RWPE2 (cell line): ENCODE measurements at regions not wholly inside any gene's neighbourhood (a gene's known extent, or its start where the extent isn't known, plus 50 kb on each side); places are given as distances from the start of the nearest gene placed in this dataset.

Experiments
- ATAC-seq: fragments of 200-7000 bp; cut with Tn5 transposase; 3 replicates; pipeline ENCODE4 v1.9.1; 2021; ENCODE audit warnings: low read depth
- DNase-seq: peaks from one replicate; pipeline ENCODE4 v3.0.0-alpha.2; 2020; ENCODE audit warnings: low spot score
- H3K27ac ChIP-seq: fragments of 450-650 bp; 2 replicates; pipeline ENCODE4 v1.5.1; 2017; ENCODE audit warnings: mild to moderate bottlenecking; ENCODE audit not compliant: poor library complexity, severe bottlenecking
- H3K27me3 ChIP-seq: fragments of 250-450 bp; sonication (Bioruptor Pico); 2 replicates; pipeline ENCODE4 v1.5.1; 2021; ENCODE audit warnings: mild to moderate bottlenecking, moderate library complexity; ENCODE audit not compliant: insufficient read depth, poor library complexity, severe bottlenecking
- H3K36me3 ChIP-seq: fragments of 250-450 bp; sonication (Bioruptor Pico); 2 replicates; pipeline ENCODE4 v1.5.1; 2020; ENCODE audit warnings: low read depth, mild to moderate bottlenecking, moderate library complexity
- H3K4me1 ChIP-seq: fragments of 250-450 bp; sonication (Bioruptor Pico); 2 replicates; pipeline ENCODE4 v1.5.1; 2021; ENCODE audit warnings: mild to moderate bottlenecking, moderate library complexity; ENCODE audit not compliant: insufficient read depth, poor library complexity, severe bottlenecking
- H3K4me3 ChIP-seq: fragments of 250-450 bp; sonication (Bioruptor Pico); 2 replicates; pipeline ENCODE4 v1.5.1; 2021; ENCODE audit warnings: mild to moderate bottlenecking, moderate library complexity; ENCODE audit not compliant: severe bottlenecking
- H3K9me3 ChIP-seq: fragments of 250-450 bp; sonication (Bioruptor Pico); 2 replicates; pipeline ENCODE4 v1.5.1; 2021; ENCODE audit warnings: mild to moderate bottlenecking, moderate library complexity; ENCODE audit not compliant: severe bottlenecking
- TF ChIP-seq, protein P1 (sequence below): fragments of 450-650 bp; IDR thresholded peaks from one replicate; pipeline ENCODE4 v1.5.1; 2017; ENCODE audit warnings: mild to moderate bottlenecking, moderate library complexity; ENCODE audit not compliant: poor library complexity, severe bottlenecking

DNA sequence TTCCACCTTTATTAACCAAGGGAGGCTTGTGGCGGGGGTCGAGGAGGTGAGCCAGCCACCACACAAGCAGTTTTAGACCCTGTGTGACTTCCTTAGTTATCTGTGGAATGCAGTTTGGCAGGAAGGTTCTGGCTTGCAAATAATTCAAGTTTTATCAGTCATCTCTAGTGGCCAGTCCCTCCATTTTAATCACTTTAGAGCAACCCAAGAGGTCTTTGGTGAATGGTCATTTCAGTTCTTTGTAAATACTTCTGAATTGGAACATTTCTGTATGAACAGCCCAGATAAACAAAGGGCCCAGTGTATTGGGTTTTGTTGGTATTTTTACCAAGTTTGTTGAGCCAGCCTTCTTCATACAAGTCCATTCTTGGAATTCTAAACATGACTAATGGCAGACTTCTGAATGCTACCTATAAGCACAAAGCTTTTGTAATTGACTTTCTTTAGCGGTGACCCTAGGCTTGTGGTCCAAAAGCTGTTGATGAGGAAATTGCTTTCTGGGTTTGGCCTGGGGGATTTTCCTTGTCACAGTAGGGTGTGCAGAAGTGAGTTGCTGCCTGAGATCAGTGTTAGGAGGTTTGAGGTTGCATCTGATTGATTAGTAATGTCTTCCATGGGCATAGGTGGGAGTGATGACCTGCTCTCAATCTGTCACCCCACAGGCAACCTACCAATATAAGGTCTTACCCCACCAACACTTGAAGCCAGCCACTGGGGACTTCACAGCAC is 193.3 kb upstream of the TOPAZ1 start:
- peak; percentile 33; the same call in 2 of the 3 replicates for ATAC-seq
- peaks cover 7% of the 10 kb centered on the region for H3K4me1 ChIP-seq
- H3K4me3 ChIP-seq, result no peak overlapping the region
- H3K27ac ChIP-seq, result no peak overlapping the region
- H3K9me3 ChIP-seq, result no peaks in the 10 kb centered on the region
- H3K27me3 ChIP-seq, result no peaks in the 10 kb centered on the region
- DNase-seq, result no peak
- TF ChIP-seq, protein P1, sequence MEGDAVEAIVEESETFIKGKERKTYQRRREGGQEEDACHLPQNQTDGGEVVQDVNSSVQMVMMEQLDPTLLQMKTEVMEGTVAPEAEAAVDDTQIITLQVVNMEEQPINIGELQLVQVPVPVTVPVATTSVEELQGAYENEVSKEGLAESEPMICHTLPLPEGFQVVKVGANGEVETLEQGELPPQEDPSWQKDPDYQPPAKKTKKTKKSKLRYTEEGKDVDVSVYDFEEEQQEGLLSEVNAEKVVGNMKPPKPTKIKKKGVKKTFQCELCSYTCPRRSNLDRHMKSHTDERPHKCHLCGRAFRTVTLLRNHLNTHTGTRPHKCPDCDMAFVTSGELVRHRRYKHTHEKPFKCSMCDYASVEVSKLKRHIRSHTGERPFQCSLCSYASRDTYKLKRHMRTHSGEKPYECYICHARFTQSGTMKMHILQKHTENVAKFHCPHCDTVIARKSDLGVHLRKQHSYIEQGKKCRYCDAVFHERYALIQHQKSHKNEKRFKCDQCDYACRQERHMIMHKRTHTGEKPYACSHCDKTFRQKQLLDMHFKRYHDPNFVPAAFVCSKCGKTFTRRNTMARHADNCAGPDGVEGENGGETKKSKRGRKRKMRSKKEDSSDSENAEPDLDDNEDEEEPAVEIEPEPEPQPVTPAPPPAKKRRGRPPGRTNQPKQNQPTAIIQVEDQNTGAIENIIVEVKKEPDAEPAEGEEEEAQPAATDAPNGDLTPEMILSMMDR, result no peak
- peaks cover 11% of the 10 kb centered on the region; the same call in 1 of the 2 replicates for H3K36me3 ChIP-seq

DNA sequence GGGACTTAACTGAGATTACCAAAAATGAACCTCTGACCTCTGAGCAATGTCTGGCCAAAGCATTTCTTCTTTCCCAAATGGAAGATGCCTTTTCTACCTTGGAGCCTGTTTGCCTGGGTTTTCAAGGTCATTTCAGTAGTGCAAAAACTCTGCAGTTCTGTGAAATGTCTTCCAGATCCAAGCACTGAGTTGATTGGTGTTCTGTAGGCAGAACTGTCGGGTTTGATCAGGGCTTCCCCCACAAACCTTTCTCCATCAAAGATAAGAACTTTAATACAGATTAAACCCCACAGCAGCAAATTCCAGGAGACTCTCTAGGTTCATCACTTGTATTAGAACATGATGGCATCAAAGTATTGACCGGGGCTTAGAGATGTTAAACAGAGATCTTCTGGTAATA is 192.7 kb upstream of the TOPAZ1 start:
- H3K27me3 ChIP-seq, result no peaks in the 10 kb centered on the region
- H3K27ac ChIP-seq, result no peak overlapping the region
- no peaks in the 10 kb centered on the region for H3K9me3 ChIP-seq
- no peak overlapping the region for H3K4me3 ChIP-seq
- DNase-seq (no peak), ATAC-seq (no peak)
- TF ChIP-seq, protein P1, result no peak
- H3K36me3 ChIP-seq, result peaks cover 11% of the 10 kb centered on the region; the same call in 1 of the 2 replicates
- peaks cover 7% of the 10 kb centered on the region for H3K4me1 ChIP-seq

GRCh38 chr3:44050101-44050500 is 191.6 kb upstream of the TOPAZ1 start:
- TF ChIP-seq, protein P1, result no peak
- Histone ChIP-seq H3K27ac (no peak overlapping the region), H3K4me1 (peaks cover 7% of the 10 kb centered on the region), H3K36me3 (peaks cover 11% of the 10 kb centered on the region; the same call in 1 of the 2 replicates), H3K27me3 (no peaks in the 10 kb centered on the region), H3K9me3 (no peaks in the 10 kb centered on the region), H3K4me3 (no peak overlapping the region)
- DNase-seq, result no peak
- no peak for ATAC-seq

DNA sequence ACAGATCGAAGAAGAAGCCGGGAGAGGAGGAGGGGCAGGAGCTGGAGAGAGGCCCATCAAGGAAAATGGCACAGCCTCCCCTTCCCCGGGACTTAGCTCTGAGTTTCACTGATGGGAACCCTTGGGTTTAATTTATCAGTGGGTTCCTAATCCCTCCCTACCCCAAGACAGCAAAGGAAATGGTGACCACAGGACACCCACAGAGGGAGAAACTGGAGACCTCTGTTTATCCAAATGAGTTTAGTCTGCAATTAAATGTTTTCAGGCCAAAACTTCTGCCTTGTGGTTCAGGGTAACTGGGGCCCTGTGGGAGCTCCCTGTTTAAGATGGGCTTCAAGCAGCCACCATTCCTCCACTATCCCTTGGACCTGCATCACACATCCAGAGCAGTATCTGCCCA is 190.8 kb upstream of the TOPAZ1 start:
- Histone ChIP-seq H3K9me3 (no peaks in the 10 kb centered on the region), H3K27ac (no peak overlapping the region), H3K4me1 (peaks cover 7% of the 10 kb centered on the region), H3K36me3 (peaks cover 16% of the 10 kb centered on the region; the same call in 1 of the 2 replicates), H3K4me3 (no peak overlapping the region), H3K27me3 (no peaks in the 10 kb centered on the region)
- TF ChIP-seq, protein P1, result no peak
- DNase-seq (no peak), ATAC-seq (no peak)

GRCh38 chr3:44055951-44056350 is 185.7 kb upstream of the TOPAZ1 start:
- Histone ChIP-seq H3K9me3 (no peaks in the 10 kb centered on the region), H3K36me3 (peaks cover 23% of the 10 kb centered on the region), H3K27ac (no peak overlapping the region), H3K4me3 (no peak overlapping the region), H3K27me3 (no peaks in the 10 kb centered on the region), H3K4me1 (peaks cover 9% of the 10 kb centered on the region)
- no peak for DNase-seq
- no peak for ATAC-seq
- TF ChIP-seq, protein P1, result no peak
